NCI-H146 (cell line): ENCODE measurements at regions not wholly inside any gene's neighbourhood (a gene's known extent, or its start where the extent isn't known, plus 50 kb on each side); places are given as distances from the start of the nearest gene placed in this dataset.
"Not testable (repeated sequence)": the region's sequence is repeated elsewhere in the genome, so short reads cannot be mapped to it uniquely, and the experiment has no call there.

Source experiments
- DNase-seq: peaks from one replicate; lab custom pipeline; 2025; lab: John Stamatoyannopoulos, UW

- DNase-seq: no peak
Measured at GRCh38 chr3:110479731-110480130, 591.9 kb upstream of the NECTIN3 start.

DNA sequence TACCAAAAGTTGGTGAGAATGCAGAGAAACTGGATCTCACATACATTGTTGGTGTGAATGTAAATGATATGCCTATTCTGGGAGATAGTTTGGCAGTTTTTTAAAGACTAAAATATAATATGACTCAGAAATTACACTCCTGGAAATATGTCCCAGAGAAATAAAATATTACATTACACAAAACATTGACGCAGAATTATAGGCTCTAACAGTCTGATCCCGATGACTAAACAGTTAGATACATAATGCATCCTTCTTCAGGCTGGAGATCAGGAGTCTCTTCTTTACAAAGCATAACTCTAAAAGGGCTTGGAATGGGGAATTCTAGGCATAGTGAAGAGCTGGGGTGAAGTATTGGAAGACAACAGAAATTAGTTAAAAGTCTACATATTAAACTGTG is 586.2 kb upstream of the NECTIN3 start:
- no peak for DNase-seq

DNA sequence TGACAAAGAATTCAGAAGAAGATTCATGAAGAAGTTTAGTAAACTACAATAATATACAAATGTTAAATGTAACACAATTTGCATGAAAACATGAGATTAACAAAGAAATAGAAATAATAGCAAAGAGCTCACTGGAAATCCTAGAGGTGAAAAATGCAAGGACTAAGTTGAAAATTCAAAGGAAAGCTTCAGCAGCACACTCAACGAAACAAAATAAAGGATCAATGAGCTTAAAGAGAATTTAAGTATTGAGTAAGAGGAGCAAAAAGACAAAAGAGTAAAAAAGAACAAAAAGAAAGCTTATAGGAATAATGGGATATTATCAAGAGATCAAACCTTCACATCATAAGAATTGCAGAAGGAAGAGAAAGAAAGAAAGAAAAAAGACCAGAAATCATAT is 583.8 kb upstream of the NECTIN3 start:
- DNase-seq: no peak

DNA sequence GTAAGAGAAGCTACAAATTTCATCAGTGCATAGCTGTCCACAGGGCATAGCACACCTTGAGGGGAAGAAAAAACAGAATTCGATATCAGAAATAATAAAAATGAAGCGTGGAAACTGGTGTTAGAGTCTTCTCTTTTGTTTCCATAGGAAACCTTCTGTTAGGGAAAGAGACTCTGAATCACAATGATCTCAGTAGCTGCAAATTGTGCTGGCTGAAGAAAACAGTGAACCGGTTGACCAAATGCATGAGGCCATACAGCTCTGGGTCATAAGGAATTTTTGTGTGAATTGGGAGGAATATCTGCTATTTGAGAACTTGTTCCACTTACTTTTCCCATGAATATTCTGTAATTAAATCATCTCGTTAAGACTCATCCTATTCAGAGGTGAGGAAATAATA is 580.2 kb upstream of the NECTIN3 start:
- no peak for DNase-seq

- no peak for DNase-seq
Measured at GRCh38 chr3:110492876-110493275, 578.7 kb upstream of the NECTIN3 start.

- no peak for DNase-seq
Measured at GRCh38 chr3:110493438-110494092, 578.1 kb upstream of the NECTIN3 start.

DNA sequence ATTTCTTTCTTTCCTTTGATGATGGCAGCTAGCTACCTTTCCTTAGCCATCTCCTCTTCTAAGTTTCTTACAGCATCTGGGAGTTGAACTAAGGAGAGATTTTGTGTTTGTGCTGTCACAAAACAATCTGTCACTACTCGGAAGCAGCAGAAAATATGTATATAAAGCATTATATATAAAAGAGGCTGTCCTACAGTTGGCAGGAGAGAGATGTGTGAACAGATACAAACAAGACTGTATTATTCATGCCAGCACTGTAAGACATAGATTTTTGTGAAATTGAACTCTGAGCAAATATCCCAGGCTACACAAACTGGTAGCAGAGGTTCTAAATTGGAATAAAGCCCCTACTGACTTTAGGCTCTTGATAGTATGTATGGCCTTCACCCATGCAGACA is 577.5 kb upstream of the NECTIN3 start:
- DNase-seq: no peak

DNA sequence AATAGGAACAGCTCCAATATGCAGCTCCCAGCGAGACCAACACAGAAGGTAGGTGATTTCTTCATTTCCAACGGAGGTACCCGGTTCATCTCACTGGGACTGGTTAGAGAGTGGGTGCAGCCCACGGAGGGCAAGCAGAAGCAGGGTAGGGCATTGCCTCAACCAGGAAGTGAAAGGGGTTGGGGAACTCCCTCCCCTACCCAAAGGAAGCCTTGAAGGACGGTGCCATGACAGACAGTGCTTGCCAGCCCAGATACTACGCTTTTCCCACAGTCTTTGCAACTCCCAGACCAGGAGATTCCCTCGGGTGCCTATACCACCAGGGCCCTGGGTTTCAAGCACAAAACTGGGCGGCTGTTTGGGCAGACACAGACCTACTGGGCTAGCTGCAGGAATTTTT is 576.9 kb upstream of the NECTIN3 start:
- no peak for DNase-seq

GRCh38 chr3:110495201-110495927 is 576.3 kb upstream of the NECTIN3 start:
- no peak for DNase-seq

DNA sequence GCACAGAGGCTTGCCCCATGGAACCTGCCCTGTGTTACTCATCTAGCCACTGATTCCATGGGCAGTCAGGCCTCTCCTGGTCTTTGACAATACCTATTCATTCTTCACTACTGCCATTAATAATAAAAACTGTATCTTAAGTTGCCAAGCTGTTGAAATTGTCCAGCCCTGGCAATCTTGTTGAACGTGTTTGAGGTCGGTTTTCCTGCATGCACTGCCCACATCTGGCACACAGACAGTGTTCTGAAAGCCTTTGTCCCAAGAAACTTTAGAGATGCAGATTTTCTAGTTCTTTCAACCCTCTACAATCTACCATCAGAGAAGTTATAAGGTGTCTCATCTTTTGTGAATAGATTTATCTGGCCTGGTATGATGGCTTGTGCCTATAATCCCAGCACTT is 567.2 kb upstream of the NECTIN3 start:
- DNase-seq: no peak

GRCh38 chr3:110504901-110505300 is 566.7 kb upstream of the NECTIN3 start:
- no peak for DNase-seq

GRCh38 chr3:110506890-110507289 is 564.7 kb upstream of the NECTIN3 start:
- no peak for DNase-seq

GRCh38 chr3:110507570-110507969 is 564.0 kb upstream of the NECTIN3 start:
- not testable (repeated sequence) for DNase-seq

DNA sequence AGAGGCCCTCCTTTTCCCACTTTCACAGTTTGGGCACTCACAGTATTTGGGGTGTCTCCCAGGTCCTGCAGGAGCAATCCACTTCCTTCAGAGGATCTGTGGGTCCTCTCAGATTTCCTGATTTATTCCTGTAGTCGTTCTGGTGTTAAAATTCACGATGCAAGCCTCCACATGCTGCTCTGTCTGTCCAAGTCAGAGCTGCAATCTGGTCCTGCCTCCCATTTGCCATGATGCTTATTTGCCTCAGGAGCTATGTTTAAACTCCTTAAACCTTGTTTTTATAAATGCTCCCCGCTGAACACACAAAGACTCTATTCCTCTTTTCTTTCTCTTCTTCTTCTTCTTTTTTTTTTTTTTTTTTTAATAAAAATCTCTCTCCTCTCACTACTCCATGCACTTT is 558.7 kb upstream of the NECTIN3 start:
- DNase-seq: no peak

DNA sequence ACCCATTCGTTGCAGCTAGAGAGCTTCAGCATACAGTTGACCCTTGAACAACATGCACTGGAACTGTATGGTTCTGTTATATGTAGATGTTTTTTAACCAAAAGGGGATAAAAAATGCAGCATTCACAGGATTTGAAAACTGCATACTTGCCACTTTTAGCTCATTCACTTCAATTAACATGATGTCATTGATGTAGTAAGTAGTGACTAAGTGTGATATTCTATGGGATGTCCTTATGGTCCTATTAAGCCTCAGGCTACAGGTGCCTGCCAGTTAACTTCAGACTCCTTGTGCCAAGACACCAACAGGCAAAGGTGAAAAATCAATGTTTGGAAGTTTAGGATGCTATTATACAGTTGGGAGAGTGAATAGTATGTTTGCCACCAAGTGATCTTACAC is 553.6 kb upstream of the NECTIN3 start:
- DNase-seq: no peak

- no peak for DNase-seq
Measured at GRCh38 chr3:110519071-110519470, 552.5 kb upstream of the NECTIN3 start.

DNA sequence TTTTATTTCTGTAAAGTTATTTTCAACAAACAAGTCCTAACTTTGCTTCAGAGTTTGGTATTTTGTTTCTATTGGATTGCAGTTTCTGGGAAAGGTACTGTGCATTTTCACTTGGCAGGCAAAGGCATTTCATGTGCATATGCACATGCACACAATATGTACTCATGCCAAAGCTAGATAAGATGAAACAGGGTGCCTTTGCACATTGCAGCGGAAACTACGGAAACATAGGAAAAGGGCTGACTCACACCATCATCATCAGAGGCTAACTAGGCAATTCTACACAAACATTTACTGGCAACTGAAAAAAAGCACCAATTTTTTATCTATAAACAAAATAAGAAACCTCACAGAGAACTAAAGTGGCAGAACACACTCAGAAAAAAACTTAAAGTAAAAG is 550.6 kb upstream of the NECTIN3 start:
- no peak for DNase-seq

DNA sequence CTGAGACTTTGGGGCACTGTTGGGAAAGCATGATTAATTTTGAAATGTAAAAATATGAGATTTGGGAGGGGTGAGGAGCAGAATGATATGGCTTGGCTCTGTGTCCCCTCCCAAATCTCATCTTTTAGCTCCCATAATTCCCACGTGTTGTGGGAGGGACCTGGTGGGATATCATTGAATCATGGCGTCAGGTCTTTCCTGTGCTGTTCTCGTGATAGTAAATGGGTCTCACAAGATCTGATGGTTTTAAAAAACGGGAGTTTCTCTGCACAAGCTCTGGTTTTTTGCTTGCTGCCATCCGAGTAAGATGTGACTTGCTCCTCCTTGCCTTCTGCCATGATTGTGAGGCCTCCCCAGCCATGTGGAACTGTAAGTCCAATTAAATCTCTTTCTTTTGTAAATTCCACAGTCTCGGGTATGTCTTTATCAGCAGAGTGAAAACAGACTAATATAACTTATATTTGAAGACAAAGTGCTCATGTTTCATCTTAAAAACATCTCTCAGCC is 546.0 kb upstream of the NECTIN3 start:
- not testable (repeated sequence) for DNase-seq

GRCh38 chr3:110526777-110527727 is 544.6 kb upstream of the NECTIN3 start:
- DNase-seq: no peak

GRCh38 chr3:110528305-110529121 is 543.1 kb upstream of the NECTIN3 start:
- DNase-seq: no peak

DNA sequence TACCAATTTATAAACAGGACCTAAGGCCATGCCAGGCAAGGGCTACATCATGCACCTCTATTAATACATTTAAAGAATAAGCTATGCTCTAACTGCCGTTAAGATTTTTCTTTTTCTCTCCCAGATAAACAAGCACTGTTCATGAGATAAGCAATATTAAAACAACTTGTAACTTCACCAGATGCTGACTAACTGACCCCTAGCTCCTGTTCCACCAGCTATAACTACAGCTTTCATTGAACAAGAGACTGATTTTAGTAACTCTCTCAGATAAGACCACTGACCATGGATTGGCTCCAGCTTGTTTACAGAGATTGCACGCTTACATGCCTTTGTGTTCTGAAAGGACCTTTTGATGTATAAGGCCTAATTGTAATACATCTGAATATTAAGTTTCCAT is 540.7 kb upstream of the NECTIN3 start:
- no peak for DNase-seq

- no peak for DNase-seq
Measured at GRCh38 chr3:110533089-110533488, 538.5 kb upstream of the NECTIN3 start.
